Stimulated activated CD4-positive, alpha-beta T cell treated with anti-CD3 and anti-CD28 coated beads, Interleukin-1b, Interleukin-23, amount 100 ng/mL, for 48 hours (primary cell): ENCODE measurements at regions not wholly inside any gene's neighbourhood (a gene's known extent, or its start where the extent isn't known, plus 50 kb on each side); places are given as distances from the start of the nearest gene placed in this dataset.

Experiments
- DNase-seq: peaks from one replicate; pipeline ENCODE4 v3.0.0-alpha.2; 2020

GRCh38 chr1:244197851-244198375, 146.8 kb downstream of the ZBTB18 start:
- DNase-seq: no peak

- no peak for DNase-seq
These were observed 148.8 kb downstream of the ZBTB18 start for GRCh38 chr1:244199902-244200301.

GRCh38 chr1:244200596-244200995, 149.5 kb downstream of the ZBTB18 start:
- DNase-seq: no peak

DNA sequence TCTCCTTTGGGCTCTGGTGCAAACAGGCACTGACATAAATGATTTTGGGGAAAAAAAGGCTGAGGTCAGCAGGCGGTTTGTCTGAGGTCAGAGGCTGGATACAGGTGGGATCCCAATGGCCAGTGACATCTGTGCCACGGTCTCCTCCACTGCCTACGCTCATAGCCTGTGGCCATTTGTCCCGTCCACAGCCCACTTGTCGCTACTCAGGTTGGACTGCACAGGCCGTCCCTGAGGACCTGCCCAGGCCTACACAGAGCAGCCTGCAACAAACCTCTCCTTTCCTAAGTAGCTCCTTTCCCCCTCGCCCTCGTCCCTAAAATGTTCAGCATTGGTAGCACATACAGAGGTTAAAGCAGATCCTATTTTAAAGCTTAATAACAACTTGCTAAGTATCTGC, 150.7 kb downstream of the ZBTB18 start:
- no peak for DNase-seq

DNA sequence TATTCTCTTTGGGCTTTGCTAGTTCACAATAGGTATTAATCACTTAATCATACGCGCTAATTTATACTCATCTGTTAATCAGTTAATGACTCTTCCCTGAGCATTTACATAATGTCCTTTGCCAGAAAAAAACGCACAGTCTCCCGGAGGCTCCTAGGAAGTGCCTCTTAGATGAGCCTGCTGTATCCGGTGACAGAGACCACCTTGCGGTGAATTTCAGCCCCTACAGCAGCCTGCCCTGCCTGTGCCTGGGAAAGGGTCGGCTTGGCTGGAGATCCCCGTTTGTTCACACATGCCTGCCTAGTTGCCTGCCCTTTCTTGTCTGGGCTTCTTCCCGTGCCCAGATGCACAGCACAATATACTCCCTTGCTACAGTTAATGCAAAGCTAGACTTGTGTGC, 152.9 kb downstream of the ZBTB18 start:
- DNase-seq: no peak

GRCh38 chr1:244205171-244205570, 154.1 kb downstream of the ZBTB18 start:
- DNase-seq: no peak

DNA sequence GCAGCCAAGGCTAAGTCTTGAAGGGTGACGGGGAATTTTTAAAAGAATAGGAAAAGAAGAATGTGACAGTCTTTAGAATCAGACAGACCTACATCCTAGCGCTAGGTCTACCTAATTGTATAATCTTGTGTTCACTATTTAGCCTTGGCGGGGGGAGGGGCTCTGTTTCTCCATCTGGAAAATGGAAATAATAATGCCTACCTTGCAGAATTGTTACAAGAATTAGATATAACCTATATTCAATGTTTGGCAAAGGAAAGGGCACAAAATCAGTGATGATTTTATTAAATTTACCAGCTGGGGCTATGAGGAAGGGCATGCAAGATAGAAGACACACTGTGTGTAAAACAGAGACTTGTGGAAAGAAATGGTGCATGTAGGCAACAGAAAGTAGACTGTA, 154.8 kb downstream of the ZBTB18 start:
- DNase-seq: no peak

- DNase-seq: no peak
These were observed 156.2 kb downstream of the ZBTB18 start for GRCh38 chr1:244207042-244207934.

DNA sequence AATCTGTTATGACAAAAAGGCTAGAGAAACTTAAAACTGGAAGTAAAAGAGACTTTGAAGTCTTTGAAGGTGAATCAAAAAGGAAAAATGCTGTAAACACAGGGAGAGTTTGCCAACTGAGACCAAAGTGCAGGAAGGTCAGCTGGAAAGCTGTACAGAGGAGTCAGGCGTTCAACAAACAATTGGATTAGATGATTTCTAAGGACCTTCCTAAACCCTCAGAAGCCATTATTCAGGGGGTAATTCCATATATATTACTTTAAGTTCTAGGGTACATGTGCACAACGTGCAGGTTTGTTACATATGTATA, 156.8 kb downstream of the ZBTB18 start:
- DNase-seq: no peak

- no peak for DNase-seq
These were observed 158.9 kb downstream of the ZBTB18 start for GRCh38 chr1:244209955-244210354.

DNA sequence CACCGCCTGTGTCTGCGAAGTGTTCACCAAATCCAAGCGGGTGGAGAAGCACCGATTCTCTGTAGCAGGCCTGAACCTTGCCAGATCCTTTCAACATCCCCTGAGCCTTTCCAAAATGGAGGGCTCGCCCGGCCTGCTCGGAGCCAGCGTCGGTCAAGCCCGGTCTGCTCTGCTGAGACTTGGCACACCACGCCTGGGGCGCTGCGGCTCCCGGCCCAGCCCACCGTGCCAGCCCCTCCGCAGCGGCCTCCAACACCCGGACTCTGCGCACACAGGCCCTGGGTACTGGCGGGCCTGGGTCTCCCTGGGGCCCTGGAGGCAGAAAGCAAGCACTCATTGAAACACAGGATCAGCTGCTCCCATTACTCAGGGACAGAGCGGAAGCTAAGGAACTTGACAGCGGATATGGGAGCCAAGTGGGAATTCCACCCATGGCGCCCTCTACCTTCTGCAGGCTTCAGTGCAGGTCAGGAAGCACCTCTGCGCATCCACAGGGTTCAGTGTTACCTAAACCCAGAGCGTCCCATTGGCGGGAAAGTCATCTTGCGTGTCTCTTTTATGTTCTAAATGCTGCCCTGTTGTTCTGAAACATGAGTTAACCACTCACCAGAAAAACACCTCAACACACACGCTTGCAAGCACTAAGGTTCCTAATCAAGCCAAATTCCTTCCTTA, 159.9 kb downstream of the ZBTB18 start:
- no peak for DNase-seq

DNA sequence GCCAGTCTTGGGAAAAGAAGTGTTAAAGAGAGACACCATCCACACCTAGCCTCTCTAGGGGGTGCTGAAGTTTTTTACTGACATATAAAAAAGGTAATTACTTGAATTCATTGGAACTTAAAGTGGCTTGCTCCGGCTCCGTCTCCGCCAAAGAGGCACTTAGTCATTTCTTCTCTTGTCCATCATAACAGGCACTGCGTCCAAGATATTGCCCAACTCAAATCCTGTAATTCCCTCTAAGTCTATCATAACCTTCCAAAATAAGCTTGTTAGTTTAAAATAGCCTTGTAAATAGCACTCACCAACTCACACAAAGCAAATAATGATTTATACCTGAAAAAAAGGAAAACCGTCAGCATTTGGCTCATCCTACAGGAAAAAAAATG, 160.5 kb downstream of the ZBTB18 start:
- DNase-seq: no peak

DNA sequence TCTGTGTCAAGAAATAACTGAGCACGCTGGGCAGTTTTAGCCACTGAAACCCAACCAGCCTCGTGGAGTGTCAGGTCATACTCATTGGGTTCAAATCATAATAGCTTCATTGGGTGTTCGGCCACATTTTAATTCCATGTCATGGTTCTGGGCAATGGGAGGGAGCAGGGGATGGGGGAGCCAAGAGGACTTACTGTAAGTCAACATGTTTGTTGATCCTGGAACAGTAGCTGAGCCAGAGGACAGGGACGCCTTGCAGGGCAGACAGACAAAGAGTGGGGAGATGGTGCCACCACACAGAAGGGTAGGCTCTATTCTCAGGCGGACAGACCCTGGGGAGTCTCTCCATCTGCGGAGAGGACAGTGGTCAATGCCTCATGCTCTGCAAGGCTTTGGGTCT, 161.1 kb downstream of the ZBTB18 start:
- DNase-seq: no peak

- no peak for DNase-seq
These were observed 161.9 kb downstream of the ZBTB18 start for GRCh38 chr1:244212797-244213475.

DNA sequence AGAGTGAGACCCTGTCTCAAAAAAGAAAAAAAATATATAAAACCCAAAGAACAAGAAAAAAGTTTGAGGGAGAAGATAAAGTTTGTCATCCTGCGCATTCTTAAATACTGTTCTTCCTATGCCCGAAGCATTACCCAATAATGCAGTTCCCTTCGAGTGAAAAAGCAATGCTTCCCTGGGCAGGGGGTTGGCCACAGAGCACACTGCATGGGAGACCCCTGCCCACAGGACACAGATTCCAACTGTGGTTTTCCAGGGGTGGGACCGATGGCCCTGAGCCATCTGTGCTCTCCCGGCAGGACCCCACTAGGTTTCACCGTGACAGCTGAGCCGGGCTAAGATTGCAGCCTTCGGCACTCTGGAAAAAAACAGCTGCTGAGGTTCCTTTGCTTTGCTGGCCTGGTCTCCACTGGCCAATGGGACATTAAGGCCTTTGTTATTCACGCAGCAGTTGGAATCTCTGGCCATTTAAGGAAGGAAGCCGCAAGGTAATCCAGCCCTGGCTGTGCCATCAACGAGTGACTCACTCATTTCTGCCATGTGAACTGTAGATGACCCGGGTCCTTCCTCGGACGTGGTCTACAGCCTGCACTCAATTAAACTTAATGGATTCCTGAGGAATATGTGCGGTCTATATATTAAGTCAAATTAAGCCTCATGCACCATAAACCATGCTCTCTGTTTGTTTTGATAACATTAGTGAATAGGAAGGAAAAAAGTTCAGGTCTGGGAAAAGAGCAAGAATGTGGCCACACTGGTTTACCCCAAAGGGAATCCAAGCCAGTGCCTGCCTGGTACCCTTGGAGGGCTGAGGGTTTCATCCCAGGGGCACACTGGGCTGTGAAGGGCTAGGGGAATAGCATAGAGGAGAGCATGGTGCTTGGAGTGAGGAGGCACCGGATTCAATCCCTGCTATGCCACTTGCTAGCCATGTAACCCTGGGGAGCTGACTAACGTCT, 163.2 kb downstream of the ZBTB18 start:
- no peak for DNase-seq

- no peak for DNase-seq
These were observed 165.8 kb downstream of the ZBTB18 start for GRCh38 chr1:244216836-244217235.

DNA sequence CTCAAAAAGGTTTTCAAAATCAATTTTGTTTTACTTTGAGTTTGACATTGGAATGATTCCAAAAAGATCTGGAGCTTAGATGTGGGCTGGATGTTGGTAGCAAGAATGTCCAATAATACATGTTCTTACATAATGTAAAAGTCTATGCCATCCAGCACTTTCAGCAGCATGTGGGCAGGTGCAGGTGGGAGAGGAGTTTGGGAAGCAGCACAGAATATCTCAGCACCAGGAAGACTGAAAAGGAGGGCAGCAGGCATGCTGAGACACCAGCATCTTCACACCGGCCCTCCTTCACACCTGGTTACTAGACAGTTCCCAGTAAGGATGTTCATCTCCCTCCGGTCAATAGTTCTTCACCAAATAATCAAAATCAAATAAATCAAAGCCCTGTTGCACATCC, 166.6 kb downstream of the ZBTB18 start:
- no peak for DNase-seq

GRCh38 chr1:244218220-244218619, 167.1 kb downstream of the ZBTB18 start:
- DNase-seq: no peak

DNA sequence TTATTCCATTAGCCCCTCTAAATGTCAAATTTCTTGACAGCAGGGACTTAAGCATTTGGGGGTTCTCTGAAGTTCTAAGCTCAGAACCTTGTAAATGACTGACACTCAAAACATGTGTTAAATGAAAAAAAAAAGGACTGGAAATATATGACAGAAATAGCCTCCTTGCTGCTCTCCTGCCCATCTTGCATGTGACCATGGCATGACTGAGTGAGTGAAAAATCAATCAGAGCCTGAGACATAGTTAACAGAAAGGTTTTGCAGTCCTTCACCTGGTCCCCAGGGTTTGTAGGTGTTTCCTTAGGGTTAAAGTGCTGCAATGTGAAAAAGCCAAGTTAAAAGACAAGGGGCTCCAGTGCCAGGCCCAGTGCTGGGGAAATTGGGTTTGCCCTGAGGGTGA, 168.1 kb downstream of the ZBTB18 start:
- DNase-seq: no peak

GRCh38 chr1:244219802-244220201, 168.7 kb downstream of the ZBTB18 start:
- no peak for DNase-seq

DNA sequence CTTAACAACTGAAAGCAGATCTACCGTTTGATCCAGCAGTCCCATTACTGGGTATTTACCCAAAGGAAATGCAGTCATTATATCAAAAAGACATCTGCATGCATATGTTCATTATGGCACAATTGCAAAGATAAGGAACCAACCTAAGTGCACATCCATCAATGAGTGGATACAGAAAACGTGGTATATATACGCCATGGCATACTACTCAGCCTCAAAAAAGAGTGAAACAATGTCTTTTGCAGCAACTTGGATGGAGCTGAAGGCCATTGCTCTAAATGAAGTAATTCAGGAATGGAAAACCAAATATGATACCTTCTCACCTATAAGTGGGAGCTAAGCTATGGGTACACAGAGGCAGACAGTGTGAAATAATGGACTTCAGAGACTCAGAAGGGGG, 169.3 kb downstream of the ZBTB18 start:
- DNase-seq: no peak

GRCh38 chr1:244221991-244222390, 170.9 kb downstream of the ZBTB18 start:
- no peak for DNase-seq
